ENCODE measurements at regions not wholly inside any gene's neighbourhood (a gene's known extent, or its start where the extent isn't known, plus 50 kb on each side); places are given as distances from the start of the nearest gene placed in this dataset.

DNA sequence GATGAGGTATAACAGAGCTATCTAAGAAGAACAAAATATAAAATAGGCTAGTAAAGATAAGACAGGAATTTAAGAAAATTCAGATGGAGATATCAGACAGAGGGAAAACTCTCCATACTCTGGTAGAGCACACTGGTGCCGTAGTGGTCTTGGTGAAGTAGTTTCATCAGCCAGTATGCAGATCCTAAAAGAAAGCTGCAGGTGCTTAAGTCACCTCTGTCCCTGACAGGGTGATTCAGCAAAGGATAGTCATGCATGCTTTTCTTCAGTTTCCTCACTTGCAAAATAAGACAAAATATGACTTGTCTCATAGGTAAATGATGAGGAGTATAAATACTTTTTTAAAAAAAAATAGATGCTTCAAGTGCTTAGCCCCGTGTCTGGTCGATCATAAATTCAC, 794.9 kb downstream of the TNS3 start:
- BruUV-seq (replicated peaks) = no TSS peak
- SMC1A ChIA-PET (ENCODE audit: uncharacterized antibody, unreplicated experiment) = interaction anchor here (0.9 to 1.6 kb wide), 3 partner anchors 28 to 868 kb away, joined by 3 to 4 read pairs (median 3); no protein-coding TSS in a partner anchor
- Histone ChIP-seq H3K9me3 (replicated peaks; ENCODE audit: control insufficient read depth, insufficient read depth, low read length) (no peaks in the 10 kb centered on the region), H4K20me1 (ENCODE audit: control insufficient read depth, insufficient read depth) (no peaks in the 10 kb centered on the region), H3K4me2 (ENCODE audit: control insufficient read depth, insufficient read depth) (no peak overlapping the region), H2AFZ (ENCODE audit: control insufficient read depth, low read depth, low read length) (no peak overlapping the region), H3K79me2 (ENCODE audit: control insufficient read depth, insufficient read depth, low read length) (no peaks in the 10 kb centered on the region), H3K27me3 (replicated peaks in 1 of 2; ENCODE audit: control insufficient read depth in 2 of 2, insufficient read depth in 2 of 2, low read length in 1 of 2) (no peaks in the 10 kb centered on the region), H3K4me1 (ENCODE audit: control insufficient read depth, insufficient read depth, low read length) (no peaks in the 10 kb centered on the region), H3K27ac (ENCODE audit: control insufficient read depth, insufficient read depth) (no peak overlapping the region), H3K4me3 (no peak overlapping the region), H3K9ac (ENCODE audit: control insufficient read depth, insufficient read depth, low read length) (no peak overlapping the region), H3K36me3 (ENCODE audit: control insufficient read depth in 2 of 2, insufficient read depth in 2 of 2, low read length in 1 of 2) (no peaks in the 10 kb centered on the region)
- POLR2A ChIA-PET = no interaction called here
- RAD21 ChIA-PET (ENCODE audit: unreplicated experiment) = interaction anchor here (1.1 to 1.5 kb wide), 2 partner anchors 92 to 429 kb away, joined by 3 read pairs; no protein-coding TSS in a partner anchor
- ATAC-seq (no peak), DNase-seq (ENCODE audit: low read depth, low spot score) (no peak), FAIRE-seq (no peak)
- intact Hi-C loops (cut with micrococcal nuclease; ENCODE audit: unreplicated experiment) (no loop called here), in situ Hi-C loops (cut with MboI) (no loop called here)
- TF ChIP-seq NR2F1 (conservative IDR thresholded peaks at IDR 0.05) = no peak
- TF ChIP-seq, protein P1, sequence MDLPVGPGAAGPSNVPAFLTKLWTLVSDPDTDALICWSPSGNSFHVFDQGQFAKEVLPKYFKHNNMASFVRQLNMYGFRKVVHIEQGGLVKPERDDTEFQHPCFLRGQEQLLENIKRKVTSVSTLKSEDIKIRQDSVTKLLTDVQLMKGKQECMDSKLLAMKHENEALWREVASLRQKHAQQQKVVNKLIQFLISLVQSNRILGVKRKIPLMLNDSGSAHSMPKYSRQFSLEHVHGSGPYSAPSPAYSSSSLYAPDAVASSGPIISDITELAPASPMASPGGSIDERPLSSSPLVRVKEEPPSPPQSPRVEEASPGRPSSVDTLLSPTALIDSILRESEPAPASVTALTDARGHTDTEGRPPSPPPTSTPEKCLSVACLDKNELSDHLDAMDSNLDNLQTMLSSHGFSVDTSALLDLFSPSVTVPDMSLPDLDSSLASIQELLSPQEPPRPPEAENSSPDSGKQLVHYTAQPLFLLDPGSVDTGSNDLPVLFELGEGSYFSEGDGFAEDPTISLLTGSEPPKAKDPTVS (IDR thresholded peaks at IDR 0.05; ENCODE audit: low read depth, low read length) = no peak
- TF ChIP-seq, protein P2, sequence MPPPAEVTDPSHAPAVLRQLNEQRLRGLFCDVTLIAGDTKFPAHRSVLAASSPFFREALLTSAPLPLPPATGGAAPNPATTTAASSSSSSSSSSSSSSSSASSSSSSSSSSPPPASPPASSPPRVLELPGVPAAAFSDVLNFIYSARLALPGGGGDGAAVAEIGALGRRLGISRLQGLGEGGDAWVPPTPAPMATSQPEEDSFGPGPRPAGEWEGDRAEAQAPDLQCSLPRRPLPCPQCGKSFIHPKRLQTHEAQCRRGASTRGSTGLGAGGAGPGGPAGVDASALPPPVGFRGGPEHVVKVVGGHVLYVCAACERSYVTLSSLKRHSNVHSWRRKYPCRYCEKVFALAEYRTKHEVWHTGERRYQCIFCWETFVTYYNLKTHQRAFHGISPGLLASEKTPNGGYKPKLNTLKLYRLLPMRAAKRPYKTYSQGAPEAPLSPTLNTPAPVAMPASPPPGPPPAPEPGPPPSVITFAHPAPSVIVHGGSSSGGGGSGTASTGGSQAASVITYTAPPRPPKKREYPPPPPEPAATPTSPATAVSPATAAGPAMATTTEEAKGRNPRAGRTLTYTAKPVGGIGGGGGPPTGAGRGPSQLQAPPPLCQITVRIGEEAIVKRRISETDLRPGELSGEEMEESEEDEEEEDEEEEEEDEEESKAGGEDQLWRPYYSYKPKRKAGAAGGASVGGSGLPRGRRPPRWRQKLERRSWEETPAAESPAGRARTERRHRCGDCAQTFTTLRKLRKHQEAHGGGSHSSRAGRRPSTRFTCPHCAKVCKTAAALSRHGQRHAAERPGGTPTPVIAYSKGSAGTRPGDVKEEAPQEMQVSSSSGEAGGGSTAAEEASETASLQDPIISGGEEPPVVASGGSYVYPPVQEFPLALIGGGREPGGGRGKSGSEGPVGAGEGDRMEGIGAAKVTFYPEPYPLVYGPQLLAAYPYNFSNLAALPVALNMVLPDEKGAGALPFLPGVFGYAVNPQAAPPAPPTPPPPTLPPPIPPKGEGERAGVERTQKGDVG (CRISPR knock-in tag; IDR thresholded peaks at IDR 0.05) = no peak
- TF ChIP-seq, protein P3, sequence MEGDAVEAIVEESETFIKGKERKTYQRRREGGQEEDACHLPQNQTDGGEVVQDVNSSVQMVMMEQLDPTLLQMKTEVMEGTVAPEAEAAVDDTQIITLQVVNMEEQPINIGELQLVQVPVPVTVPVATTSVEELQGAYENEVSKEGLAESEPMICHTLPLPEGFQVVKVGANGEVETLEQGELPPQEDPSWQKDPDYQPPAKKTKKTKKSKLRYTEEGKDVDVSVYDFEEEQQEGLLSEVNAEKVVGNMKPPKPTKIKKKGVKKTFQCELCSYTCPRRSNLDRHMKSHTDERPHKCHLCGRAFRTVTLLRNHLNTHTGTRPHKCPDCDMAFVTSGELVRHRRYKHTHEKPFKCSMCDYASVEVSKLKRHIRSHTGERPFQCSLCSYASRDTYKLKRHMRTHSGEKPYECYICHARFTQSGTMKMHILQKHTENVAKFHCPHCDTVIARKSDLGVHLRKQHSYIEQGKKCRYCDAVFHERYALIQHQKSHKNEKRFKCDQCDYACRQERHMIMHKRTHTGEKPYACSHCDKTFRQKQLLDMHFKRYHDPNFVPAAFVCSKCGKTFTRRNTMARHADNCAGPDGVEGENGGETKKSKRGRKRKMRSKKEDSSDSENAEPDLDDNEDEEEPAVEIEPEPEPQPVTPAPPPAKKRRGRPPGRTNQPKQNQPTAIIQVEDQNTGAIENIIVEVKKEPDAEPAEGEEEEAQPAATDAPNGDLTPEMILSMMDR (IDR thresholded peaks at IDR 0.05 in 2 of 3, conservative IDR thresholded peaks at IDR 0.05 in 1 of 3; ENCODE audit: control insufficient read depth in 2 of 3, extremely low read depth in 1 of 3, insufficient read depth in 1 of 3, low read depth in 3 of 3, low read length in 3 of 3) = no peak
- 27% methylated on average over 3 of the region's 3 CpGs for WGBS (ENCODE audit: insufficient coverage, insufficient replicate concordance, low lambda C conversion rate, missing lambda C conversion rate)
- CTCF ChIA-PET = interaction anchor here (1.0 to 1.9 kb wide), 3 partner anchors 10 to 864 kb away, joined by 3 to 5 read pairs (median 5); no protein-coding TSS in a partner anchor
